Right kidney (tissue), 1 donor: ENCODE measurements at regions not wholly inside any gene's neighbourhood (a gene's known extent, or its start where the extent isn't known, plus 50 kb on each side); places are given as distances from the start of the nearest gene placed in this dataset.
A peak's percentile ranks its signal among the peaks of the same experiment; 100 is the strongest.
"Not testable (repeated sequence)": the region's sequence is repeated elsewhere in the genome, so short reads cannot be mapped to it uniquely, and the experiment has no call there.

Experiments
- DNase-seq: peaks from one replicate; pipeline ENCODE4 v3.0.0-alpha.2; 2016

DNA sequence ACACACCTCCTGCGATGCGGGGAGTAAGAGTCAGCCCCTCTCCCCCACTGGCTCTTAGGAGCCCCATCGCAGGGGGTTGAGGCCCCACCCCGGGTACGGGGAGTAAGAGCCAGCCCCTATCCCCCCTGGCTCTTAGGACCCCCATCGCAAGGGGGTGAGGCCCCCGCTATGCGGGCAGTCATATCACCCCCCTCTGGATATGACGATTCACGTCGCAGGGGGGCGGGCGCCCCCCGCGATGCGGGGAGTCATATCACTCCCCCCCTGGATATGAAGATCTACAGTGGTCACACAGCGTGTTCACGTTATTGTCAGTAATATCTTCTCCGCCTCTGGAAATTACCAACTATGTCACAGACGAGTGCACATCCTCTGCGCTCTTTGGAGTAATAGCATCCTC lies 61.1 kb downstream of the DEFB131A start:
- DNase-seq, result not testable (repeated sequence)

GRCh38 chr4:9506672-9507071 lies 62.5 kb downstream of the DEFB131A start:
- not testable (repeated sequence) for DNase-seq

- not testable (repeated sequence) for DNase-seq
These were observed 68.7 kb downstream of the DEFB131A start for GRCh38 chr4:9512941-9513340.

DNA sequence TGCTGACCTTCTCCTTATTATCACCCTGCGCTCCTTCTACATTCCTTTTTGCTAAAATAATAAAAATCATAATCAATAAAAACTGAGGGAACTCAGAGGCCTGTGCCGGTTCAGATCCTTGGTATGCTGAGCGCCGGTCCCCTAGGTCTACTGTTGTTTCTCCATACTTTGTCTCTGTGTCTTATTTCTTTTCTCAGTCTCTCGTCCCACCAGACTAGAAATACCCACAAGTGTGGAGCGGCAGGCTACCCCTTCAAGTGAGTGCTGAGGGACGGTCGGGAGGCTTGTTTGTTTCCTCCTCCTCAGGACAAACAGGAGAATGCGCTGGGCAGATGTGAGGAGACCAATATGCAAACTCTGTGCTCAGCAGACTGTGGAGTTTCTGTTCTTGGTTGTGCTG lies 75.4 kb downstream of the DEFB131A start:
- DNase-seq, result not testable (repeated sequence)

DNA sequence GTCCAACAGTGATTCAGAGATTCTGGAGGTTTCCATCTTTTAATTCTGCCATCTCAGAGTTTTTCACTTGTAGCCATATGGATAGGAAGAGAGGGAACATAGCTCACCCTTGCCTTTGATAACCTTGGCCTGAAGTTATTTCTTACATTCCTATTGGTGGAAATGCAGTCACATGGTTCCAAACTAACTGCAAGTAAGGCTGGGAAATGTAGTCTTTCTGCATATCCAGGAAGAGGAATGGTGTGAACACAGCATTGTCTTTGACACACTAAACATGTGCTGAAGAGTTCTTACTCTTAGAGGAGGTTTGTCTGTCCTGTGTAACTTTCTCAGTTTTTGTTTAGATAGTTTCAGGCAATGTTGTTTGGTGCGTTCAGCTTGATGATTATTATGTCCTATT lies 78.7 kb downstream of the DEFB131A start:
- DNase-seq, result not testable (repeated sequence)

DNA sequence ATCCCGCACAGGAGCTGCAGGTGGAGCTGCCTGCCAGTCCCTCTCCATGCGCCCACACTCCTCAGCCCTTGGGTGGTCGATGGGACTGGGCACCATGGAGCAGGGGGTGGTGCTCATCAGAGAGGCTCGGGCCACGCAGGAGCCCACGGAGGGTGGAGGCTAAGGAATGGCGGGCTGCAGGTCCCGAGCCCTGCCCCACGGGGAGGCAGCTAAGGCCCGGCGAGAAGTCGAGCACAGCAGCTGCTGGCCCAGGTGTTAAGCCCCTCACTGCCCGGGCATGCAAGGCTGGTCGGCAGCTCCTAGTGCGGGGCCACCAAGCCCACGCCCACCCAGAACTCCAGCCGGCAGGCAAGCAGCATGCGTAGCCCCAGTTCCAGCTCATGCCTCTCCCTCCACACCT lies 80.2 kb downstream of the DEFB131A start:
- not testable (repeated sequence) for DNase-seq

DNA sequence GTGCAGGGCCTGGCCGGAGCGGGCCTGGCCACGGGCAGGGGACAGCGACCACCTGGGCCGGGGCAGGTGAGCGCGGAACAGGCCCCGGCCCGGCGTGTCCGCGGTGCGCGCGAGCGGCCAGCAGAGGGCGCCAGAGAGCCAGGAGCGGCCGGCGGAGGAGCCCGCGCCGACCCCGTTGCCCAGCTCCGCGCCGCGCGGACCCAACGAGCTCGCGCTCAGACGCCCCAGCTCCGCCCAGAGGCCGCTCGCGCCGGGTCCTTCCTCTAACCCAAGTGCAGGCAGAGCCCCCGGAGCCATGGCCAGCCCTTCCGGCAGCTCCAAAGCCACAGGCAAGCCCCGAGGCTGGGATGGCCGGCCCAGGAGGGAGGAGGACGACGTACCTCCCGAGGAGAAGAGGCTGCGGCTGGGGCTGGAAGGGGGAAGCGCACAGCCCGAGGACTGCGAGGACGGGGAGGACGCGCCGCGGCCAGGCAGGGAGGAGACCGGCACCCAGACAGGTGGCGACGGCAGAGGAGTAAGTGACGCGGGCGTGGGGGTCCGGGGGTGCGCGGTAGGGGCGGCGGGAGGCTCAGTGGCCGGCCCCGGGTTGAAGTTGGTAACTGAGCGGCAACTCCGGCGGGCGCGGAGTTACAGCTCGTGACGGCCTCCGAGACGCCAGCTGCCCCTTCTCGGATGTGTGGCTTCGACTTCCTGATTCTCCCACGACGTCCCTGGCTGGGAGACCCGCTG lies 88.1 kb downstream of the DEFB131A start:
- peak; percentile 92 for DNase-seq

DNA sequence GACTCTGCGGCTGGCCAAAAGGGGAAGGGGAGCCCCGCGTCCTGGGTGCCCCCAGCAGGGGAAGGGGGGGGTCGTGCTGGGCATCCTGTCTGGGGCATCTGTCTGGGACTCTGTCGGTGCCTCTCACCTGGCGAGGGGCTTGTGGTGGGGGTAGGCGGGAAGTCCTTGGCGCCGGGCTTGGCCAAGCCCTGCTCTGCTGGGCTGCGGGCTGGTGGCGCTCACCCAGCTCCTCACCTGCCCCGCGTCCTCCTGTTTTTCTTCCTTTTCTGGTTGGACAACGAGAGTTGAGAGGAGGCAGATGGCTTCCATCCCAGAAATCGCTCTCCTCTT lies 88.6 kb downstream of the DEFB131A start:
- not testable (repeated sequence) for DNase-seq

- DNase-seq, result not testable (repeated sequence)
These were observed 92.9 kb downstream of the DEFB131A start for GRCh38 chr4:9537101-9537500.

GRCh38 chr4:9539939-9540520 lies 95.8 kb downstream of the DEFB131A start:
- not testable (repeated sequence) for DNase-seq

GRCh38 chr4:9541388-9541915 lies 97.2 kb downstream of the DEFB131A start:
- not testable (repeated sequence) for DNase-seq

DNA sequence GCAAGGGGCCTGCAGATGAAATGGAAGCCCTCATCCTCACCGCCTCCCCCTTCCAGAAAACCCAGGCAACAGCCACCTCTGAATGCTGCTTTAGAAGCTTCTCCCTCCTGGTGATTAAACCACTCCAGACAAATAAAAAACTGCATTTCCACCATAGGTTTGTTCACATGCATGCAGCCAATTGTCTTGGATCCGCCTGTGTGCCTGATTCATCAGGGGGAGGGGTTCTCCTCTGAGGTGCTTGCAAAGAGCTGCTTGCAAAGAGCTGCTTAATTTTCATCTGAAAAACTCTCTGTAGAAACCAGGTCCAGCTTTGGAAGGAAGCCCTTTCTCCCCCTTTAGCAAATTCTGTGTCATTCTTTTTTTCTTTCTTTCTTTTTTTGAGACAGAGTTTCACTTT lies 100.6 kb downstream of the DEFB131A start:
- not testable (repeated sequence) for DNase-seq

DNA sequence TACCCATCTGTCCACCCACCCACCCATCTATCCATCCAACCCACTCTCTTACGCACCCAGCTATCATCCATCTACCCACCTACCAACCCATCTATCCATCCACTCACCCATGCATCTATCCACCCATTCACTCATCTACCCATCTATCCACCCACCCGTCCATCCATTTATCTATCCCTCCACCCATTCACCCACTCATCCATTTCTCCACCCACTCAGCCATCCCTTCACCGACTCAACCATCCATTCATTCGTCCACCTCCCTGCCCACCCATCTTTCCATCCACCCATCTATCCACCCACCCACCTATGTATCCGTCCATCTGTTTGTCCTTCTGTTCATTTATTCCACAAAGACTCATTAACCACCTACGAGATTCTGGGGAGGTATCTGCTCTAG lies 103.3 kb downstream of the DEFB131A start:
- DNase-seq, result not testable (repeated sequence)

DNA sequence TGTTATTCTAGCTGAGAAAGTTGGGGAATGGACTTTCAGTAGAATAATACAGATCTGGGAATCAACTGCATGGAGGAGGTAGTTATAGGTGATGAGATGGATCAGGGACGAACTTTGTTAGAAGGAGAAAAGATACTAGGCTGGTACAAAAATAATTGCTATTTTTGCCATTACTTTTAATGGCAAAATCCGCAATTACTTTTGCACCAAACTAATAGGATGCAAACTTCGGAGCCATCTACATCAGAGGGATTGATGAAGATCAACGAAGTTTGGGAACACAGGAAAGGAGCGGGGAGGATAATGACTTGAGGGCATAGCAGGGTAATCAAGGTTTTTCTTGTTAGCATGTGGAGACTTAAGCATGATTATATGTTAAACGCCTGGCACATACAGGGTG lies 111.9 kb downstream of the DEFB131A start:
- not testable (repeated sequence) for DNase-seq

DNA sequence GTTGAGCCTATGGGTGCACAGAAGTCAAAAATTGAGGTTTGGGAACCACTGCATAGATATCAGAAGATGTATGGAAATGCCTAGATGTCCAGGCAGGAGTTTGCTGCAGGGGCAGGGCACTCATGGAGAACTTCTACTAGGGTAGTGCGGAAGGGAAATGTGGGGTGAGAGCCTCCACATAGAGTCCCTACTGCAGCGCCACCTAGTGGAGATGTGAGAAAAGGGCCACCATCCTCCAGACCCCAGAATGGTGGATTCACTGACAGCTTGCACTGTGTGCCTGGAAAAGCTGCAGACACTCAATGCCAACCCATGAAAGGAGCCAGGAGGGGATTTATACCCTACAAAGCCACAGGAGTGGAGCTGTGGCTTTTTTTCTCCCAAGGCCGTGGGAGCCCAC lies 133.7 kb downstream of the DEFB131A start:
- DNase-seq, result not testable (repeated sequence)

GRCh38 chr4:9582880-9583279 lies 138.7 kb downstream of the DEFB131A start:
- not testable (repeated sequence) for DNase-seq

DNA sequence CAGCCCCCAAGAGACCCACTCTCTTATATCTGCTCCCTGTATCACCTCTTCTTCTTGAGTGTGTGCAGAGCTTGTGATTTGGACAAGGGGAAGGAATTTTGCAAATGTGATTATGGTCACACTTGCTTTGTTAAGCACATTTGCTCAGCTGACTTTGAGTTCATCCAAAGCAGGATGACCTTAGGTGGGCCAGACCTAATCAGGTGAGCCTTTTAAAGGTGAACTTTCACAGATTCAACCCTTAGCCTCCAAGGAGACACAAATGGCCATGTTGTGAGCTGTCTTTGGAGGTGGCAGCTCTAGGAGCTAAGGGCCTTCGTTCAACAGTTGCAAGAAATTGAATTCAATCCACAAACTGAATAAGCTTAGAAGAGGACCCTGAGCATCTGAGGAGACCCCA lies 147.8 kb downstream of the DEFB131A start:
- no peak for DNase-seq

DNA sequence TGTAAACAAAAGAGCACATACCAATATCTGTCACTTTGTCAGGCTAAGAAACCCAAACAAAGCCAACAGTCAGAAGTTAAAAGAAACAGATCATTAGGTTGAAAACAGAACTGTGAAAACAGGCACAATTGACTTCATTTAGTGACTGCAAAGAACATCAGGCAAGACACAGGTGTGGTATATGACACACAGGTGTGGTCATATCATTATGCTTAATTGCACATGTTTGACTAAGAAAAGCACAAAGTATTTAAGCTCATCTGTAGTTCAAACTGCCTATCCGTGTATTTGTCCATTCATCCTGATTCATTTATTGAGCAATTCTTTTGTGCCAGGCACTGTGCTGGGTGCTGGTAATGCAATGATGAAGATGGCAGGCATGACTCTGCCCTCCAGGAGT lies 150.7 kb downstream of the DEFB131A start:
- no peak for DNase-seq

GRCh38 chr4:9595531-9595930 lies 151.3 kb downstream of the DEFB131A start:
- not testable (repeated sequence) for DNase-seq

DNA sequence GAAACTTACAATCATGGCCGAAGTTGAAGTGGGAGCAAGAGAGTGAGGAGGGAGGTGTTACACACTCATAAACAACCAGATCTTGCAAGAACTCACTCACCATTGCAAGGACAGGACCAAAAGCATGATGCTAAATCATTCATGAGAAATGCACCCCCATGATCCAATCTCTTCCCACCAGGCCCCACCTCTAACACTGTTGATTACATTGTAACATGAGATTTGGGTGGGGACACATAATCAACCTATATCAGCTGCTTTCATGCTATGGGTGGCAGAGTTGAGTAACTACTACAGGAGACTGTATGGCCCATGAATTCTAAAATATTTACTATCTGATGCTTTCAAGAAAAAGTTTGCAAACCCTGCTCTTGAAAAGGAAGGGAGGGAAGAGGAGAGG lies 155.1 kb downstream of the DEFB131A start:
- no peak for DNase-seq

DNA sequence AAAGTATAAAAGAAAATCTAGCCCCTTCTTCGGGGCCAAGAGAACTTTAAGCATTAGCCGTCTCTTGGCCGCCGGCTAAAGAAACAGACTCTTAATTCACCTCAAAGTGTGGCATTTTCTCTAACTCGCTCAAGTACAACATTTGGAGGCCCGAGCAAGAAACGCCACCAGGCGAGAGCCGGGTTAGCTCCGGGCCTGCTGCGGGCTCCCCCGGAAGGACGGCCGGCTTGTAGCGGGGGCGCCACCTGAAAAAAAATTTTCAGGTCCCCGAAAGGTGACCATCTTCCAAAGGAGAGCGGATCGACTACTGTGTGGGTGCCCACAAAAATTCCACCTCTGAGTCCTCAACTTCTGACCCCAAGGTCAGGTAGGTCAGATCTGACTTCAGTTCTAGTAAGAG lies 156.0 kb downstream of the DEFB131A start:
- no peak for DNase-seq

GRCh38 chr4:9602389-9602914 lies 158.2 kb downstream of the DEFB131A start:
- peak; percentile 7 for DNase-seq

DNA sequence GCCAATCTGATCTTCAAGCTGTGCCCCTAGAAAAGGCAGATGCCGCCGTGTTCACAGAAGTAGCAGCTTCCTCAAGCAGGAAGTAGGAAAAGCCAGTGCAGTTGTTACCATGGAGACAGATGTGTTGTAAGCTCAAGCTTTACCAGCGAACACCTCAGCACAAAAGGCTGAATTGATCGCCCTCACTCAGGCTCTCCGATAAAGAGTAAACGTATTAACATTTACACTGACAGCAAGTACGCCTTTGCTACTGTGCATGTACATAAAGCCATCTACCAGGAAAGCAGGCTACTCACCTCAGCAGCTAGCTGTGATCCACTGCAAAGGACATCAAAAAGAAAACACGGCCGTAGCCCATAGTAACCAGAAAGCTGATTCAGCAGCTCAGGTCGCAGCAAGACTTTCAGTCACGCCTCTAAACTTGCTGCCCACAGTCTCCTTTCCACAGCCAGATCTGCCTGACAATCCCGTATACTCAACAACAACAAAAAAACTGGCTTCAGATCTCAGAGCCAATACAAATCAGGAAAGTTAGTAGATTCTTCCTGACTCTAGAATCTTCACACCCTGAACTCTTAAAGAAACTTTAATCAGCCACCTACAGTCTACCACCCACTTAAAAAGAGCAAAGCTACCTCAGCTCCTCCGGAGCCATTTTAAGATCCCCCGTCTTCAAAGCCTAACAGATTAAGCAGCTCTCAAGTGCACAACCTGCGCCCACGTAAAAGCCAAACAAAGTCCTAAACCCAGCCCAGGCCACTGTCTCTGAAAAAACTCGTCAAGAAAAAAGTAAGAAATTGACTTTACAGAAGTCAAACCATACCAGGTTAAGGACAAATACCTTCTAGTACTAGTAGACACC lies 160.0 kb downstream of the DEFB131A start:
- peak; percentile 48 for DNase-seq
